ENCODE measurements at regions not wholly inside any gene's neighbourhood (a gene's known extent, or its start where the extent isn't known, plus 50 kb on each side); places are given as distances from the start of the nearest gene placed in this dataset.

DNA sequence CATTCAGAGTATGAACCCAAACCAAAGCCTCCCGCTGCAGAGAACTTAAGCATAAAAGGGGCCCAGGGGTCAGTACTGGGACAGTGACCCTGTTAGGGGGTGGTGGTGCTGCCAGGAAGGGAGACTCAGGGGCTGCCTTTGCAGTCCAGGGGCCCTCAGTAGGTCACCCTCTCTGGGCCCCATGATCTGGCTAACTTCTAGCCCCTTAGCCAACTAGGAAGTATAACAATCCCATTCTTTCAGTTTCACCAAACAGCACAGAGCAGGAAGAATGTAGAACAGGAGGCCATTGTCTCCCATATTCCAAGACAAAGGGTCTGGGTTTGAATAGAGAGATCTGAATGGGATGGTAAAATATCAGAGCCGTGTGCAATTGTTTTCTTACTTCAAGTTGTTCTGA, 378.6 kb upstream of the C16orf82 start:
- no peaks in the 10 kb centered on the region for H3K4me1 Mint-ChIP-seq (ENCODE audit: low read depth in 2 of 2)
- no peak for ATAC-seq (replicated peaks)
- DNase-seq = no peak
- H3K4me3 Mint-ChIP-seq = no peak overlapping the region
- H3K36me3 Mint-ChIP-seq (ENCODE audit: insufficient read depth) = no peaks in the 10 kb centered on the region
- H3K27ac Mint-ChIP-seq = no peak overlapping the region
- H3K27me3 Mint-ChIP-seq = peaks cover 30 to 40% of the 10 kb centered on the region in 2 donors
- H3K9me3 Mint-ChIP-seq = peaks cover 4 to 7% of the 10 kb centered on the region in 2 donors

DNA sequence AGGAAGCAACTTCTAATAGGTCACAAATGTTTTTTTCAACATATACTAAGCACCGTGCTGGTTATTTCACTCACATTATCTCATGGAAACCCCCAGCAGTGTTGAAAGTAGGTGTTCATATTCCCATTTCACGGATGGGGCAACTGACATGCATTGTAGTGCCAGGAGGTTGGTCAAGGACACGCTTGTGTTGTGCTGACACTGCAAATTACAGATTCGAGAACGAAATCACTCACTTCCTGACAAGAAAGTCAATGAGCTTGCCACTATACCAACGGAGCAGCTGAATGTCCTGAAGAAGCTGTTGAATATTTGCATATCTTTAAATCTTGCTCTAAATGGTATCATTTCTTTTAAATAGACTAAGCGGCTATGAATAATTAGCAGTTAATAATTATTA, 378.0 kb upstream of the C16orf82 start:
- no peak overlapping the region for H3K27ac Mint-ChIP-seq
- no peaks in the 10 kb centered on the region for H3K36me3 Mint-ChIP-seq (ENCODE audit: insufficient read depth)
- H3K4me3 Mint-ChIP-seq = no peak overlapping the region
- no peak for ATAC-seq (replicated peaks)
- peaks cover 34 to 40% of the 10 kb centered on the region in 2 donors for H3K27me3 Mint-ChIP-seq
- no peak for DNase-seq
- H3K4me1 Mint-ChIP-seq (ENCODE audit: low read depth in 2 of 2) = no peaks in the 10 kb centered on the region
- H3K9me3 Mint-ChIP-seq = peaks cover 4 to 7% of the 10 kb centered on the region in 2 donors

DNA sequence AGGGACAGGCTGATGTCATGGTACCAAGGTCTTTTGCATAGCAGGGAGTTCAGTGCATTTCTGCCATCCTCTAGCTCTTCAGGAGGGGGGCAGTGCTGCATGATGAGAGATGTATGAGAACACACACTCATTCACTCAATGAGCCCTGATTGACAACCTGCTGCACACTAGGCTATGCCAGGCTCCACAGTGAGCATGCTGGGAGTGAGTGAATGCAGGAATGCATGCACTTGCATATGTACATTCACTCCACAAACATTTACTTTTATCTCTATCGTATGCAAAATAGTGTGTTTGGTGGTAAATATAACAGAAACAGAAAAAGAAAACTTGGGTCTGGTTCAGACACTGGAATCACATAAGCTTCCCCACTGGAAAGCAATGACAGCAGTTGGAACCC, 374.1 kb upstream of the C16orf82 start:
- DNase-seq (no peak), ATAC-seq (replicated peaks) (no peak)
- no peaks in the 10 kb centered on the region for H3K36me3 Mint-ChIP-seq (ENCODE audit: insufficient read depth)
- peaks cover 29 to 42% of the 10 kb centered on the region in 2 donors for H3K27me3 Mint-ChIP-seq
- no peaks in the 10 kb centered on the region for H3K4me1 Mint-ChIP-seq (ENCODE audit: low read depth in 2 of 2)
- H3K9me3 Mint-ChIP-seq = peaks cover 5 to 7% of the 10 kb centered on the region in 2 donors
- no peak overlapping the region for H3K4me3 Mint-ChIP-seq
- H3K27ac Mint-ChIP-seq = no peak overlapping the region

DNA sequence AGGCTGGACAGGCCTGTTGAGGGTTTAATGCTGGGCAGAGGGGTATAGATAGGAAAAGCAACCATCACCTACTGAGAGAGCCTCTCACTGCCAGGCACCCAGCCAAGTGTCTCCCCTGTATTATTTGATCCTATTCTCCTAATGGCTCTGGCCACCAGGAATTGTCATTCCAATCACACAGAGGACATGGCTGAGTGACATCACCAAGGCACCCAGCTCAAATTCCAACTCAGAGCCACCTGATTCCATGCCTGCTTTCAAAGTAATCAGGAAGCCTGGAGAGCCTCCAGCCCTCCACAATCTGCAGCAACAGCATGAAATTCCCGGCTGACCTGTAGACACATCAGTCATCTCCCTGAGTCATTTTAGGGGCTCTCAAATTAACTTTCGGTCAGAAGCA, 368.9 kb upstream of the C16orf82 start:
- H3K4me1 Mint-ChIP-seq (ENCODE audit: low read depth in 2 of 2) = no peaks in the 10 kb centered on the region
- no peak overlapping the region for H3K4me3 Mint-ChIP-seq
- peaks cover 15 to 28% of the 10 kb centered on the region in 2 donors for H3K27me3 Mint-ChIP-seq
- H3K36me3 Mint-ChIP-seq (ENCODE audit: insufficient read depth) = no peaks in the 10 kb centered on the region
- DNase-seq (no peak), ATAC-seq (replicated peaks) (no peak)
- H3K27ac Mint-ChIP-seq = no peak overlapping the region
- peaks cover 0 to 8% of the 10 kb centered on the region in 2 donors for H3K9me3 Mint-ChIP-seq

DNA sequence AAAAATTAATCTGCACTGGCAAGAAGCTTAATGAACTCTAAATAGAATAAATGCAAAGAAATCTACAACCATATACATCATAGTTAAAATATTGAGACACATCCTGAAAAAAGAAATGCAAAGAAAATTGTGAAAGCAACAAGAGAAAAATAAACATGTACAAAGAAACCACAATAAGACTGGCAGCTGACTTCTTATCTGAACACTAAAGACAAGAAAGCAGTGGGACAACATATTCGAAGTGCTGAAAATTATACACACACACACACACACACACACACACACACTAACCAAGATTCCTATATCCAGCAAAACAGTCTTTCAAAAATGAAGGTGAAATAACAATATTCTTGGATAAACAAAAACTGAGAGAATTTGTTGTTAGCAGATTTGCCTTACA, 366.5 kb upstream of the C16orf82 start:
- ATAC-seq (replicated peaks) (no peak), DNase-seq (no peak)
- H3K27me3 Mint-ChIP-seq = peaks cover 10 to 30% of the 10 kb centered on the region in 2 donors
- no peak overlapping the region for H3K27ac Mint-ChIP-seq
- H3K4me3 Mint-ChIP-seq = no peak overlapping the region
- no peaks in the 10 kb centered on the region for H3K36me3 Mint-ChIP-seq (ENCODE audit: insufficient read depth)
- no peaks in the 10 kb centered on the region for H3K4me1 Mint-ChIP-seq (ENCODE audit: low read depth in 2 of 2)
- peaks cover 0 to 6% of the 10 kb centered on the region in 2 donors for H3K9me3 Mint-ChIP-seq

DNA sequence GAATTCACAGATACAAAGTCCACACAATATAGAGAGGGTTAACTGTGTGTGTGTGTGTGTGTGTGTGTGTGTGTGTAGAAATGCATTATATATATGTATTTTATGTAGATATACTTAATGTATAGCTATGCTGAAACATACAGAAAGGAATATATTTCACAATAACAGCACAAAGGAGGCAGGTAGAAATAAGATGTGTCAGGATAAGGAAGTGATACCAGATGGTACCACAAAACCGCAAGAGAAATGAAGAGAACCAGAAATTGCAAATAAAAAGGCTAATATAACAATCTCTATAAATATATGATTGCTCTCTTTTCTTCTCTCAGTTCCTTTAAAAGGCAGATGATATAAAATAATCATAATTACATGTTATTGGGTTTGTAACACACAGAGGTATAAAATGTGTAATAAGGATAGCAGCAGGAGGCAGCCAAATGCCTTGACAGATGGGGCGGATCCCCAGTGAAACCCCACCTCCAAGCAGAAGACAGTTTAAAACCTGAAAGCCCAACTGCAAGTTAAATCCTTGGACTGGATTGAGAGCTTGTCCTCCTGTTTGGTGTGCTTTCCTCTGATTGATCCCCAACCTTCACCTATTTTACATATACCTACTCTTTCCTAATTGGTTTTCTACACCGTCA, 365.4 kb upstream of the C16orf82 start:
- Mint-ChIP-seq H3K27ac (no peak overlapping the region), H3K27me3 (peaks cover 10 to 34% of the 10 kb centered on the region in 2 donors), H3K4me1 (ENCODE audit: low read depth in 2 of 2) (no peaks in the 10 kb centered on the region), H3K4me3 (no peak overlapping the region), H3K9me3 (peaks cover 0 to 6% of the 10 kb centered on the region in 2 donors), H3K36me3 (ENCODE audit: insufficient read depth) (no peaks in the 10 kb centered on the region)
- ATAC-seq (replicated peaks) = no peak
- no peak for DNase-seq

DNA sequence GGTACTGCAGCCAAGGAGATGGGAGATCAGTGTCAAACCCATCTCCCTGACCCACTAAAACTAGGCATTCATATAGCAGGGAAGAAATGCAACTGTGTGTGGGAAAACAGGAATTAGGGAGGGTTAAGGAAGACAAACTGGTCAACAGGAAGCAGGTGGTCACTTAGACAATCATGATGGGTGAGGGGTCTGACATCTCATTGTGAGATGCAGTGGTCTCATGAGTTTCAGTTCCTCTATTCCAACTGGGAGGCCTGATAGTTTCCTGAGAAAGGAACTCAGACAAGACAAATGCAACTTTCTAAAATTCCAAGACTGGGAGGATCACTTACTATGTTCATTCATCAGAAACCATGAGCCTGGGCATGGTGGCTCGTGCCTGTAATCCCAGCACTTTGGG, 361.4 kb upstream of the C16orf82 start:
- H3K27me3 Mint-ChIP-seq = peaks cover 0 to 13% of the 10 kb centered on the region in 2 donors

DNA sequence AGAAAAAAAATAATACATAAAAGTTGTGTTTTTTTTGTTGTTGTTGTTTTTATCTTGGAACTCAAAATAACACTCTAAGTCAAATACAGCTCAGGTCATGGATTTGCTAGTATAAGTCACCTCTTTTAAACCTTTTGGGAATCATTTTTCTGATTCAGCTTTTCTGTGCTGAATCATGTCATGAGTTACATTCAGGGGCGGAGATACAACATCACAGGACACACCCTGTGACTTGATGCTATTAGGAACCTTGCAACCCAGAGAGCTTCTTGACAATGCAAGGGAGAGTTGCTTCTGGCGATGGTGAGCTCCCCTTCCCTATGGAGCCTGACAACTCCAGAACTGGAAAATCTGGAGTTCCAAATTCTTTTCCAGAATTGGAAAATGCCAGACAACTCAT, 358.3 kb upstream of the C16orf82 start:
- H3K27me3 Mint-ChIP-seq = peaks cover 0 to 6% of the 10 kb centered on the region in 2 donors
- DNase-seq (no peak), ATAC-seq (replicated peaks) (no peak)
- H3K9me3 Mint-ChIP-seq = no peaks in the 10 kb centered on the region
- no peak overlapping the region for H3K27ac Mint-ChIP-seq
- no peaks in the 10 kb centered on the region for H3K36me3 Mint-ChIP-seq (ENCODE audit: insufficient read depth)
- no peak overlapping the region for H3K4me3 Mint-ChIP-seq
- no peaks in the 10 kb centered on the region for H3K4me1 Mint-ChIP-seq (ENCODE audit: low read depth in 2 of 2)

More for the DNA sequence above, 361.4 kb upstream of the C16orf82 start:
- H3K27ac Mint-ChIP-seq = no peak overlapping the region
- H3K4me3 Mint-ChIP-seq = no peak overlapping the region
- DNase-seq (no peak), ATAC-seq (replicated peaks) (no peak)
- no peaks in the 10 kb centered on the region for H3K4me1 Mint-ChIP-seq (ENCODE audit: low read depth in 2 of 2)
- no peaks in the 10 kb centered on the region for H3K36me3 Mint-ChIP-seq (ENCODE audit: insufficient read depth)
- H3K9me3 Mint-ChIP-seq = no peaks in the 10 kb centered on the region

DNA sequence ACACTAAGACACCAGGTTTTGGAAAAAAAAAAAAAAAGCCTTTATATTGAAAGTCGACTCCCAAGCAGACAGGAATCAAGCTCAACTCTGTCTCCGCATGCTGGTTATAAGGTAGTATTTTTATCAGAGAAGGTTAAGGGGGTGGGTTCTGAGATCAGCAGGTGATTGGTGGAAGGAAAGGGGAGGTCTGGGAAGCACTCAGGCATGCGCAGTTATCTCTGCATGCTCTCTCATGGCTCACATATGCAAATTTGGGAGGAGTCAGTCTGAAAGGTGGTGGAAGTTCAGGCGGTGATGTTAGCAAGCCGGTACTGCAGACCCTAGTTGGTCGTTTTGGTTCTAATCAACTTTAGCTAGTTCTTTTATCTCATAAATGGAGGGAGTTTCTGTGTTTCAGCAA, 357.6 kb upstream of the C16orf82 start:
- DNase-seq (no peak), ATAC-seq (replicated peaks) (no peak)
- H3K4me3 Mint-ChIP-seq = no peak overlapping the region
- H3K9me3 Mint-ChIP-seq = no peaks in the 10 kb centered on the region
- no peaks in the 10 kb centered on the region for H3K36me3 Mint-ChIP-seq (ENCODE audit: insufficient read depth)
- H3K4me1 Mint-ChIP-seq (ENCODE audit: low read depth in 2 of 2) = no peaks in the 10 kb centered on the region
- peaks cover 0 to 6% of the 10 kb centered on the region in 2 donors for H3K27me3 Mint-ChIP-seq
- H3K27ac Mint-ChIP-seq = no peak overlapping the region

DNA sequence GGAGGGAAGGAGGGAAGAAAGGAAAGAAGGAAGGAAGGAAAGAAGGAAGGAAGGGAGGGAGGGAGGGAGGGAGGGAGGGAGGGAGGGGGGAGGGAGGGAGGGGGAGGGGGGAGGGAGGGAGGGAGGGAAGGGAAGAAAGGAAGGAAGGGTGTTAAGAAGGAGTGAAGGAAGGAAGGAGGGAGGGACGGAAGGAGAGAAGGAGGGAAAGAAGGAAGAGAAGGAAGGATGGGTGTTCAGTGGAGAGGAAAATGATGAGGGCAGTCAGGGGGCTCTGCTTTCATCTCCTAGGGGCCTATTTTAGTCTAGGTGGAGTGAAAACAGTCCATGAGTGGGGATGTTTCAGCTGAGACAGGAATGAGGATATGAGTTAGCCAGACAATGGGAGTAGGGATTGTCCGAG, 357.0 kb upstream of the C16orf82 start:
- ATAC-seq (replicated peaks) (no peak), DNase-seq (no peak)
- no peak overlapping the region for H3K27ac Mint-ChIP-seq
- no peak overlapping the region for H3K4me3 Mint-ChIP-seq
- no peaks in the 10 kb centered on the region for H3K9me3 Mint-ChIP-seq
- no peaks in the 10 kb centered on the region for H3K36me3 Mint-ChIP-seq (ENCODE audit: insufficient read depth)
- H3K27me3 Mint-ChIP-seq = peaks cover 0 to 6% of the 10 kb centered on the region in 2 donors
- no peaks in the 10 kb centered on the region for H3K4me1 Mint-ChIP-seq (ENCODE audit: low read depth in 2 of 2)

DNA sequence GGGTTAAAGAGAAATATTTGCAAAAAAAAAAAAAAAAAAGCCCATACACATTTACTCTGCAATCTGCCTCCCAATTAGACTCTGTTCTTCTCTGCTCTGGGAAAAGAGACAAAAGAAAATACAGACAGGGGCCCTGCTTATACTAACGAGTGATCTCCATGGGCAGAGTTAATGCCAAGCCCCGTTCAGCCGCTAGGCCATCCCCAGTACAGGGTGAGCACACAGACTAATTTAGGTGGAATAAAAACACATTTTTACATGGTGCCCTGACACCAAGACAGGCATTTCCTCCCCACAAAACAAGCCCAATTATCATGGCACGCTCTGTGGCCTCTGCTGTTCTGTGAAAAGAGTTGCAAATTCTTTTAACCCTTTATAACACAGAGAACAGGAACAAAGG, 356.3 kb upstream of the C16orf82 start:
- Mint-ChIP-seq H3K4me3 (no peak overlapping the region), H3K9me3 (no peaks in the 10 kb centered on the region), H3K4me1 (ENCODE audit: low read depth in 2 of 2) (no peaks in the 10 kb centered on the region), H3K27me3 (peaks cover 0 to 1% of the 10 kb centered on the region in 2 donors), H3K36me3 (ENCODE audit: insufficient read depth) (no peaks in the 10 kb centered on the region), H3K27ac (no peak overlapping the region)
- ATAC-seq (replicated peaks) (no peak), DNase-seq (no peak)

DNA sequence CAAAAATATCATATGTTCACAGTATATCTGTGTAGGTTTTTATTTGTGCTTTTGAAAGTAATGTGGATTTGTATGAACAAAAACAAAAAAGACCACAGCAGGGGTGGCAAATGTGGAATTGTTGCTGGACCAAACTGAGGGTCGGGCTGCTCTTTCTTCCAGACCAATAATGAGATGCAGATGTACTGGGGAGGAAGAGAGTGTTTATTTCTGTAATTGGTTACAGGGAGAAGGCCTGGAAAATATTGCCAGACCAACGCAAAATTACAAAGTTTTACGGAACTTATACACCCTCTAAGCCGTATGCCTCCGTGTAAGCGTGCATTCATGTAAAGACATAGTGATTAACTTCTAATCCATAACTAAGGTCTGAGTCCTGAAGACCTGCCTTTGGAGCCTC, 353.9 kb upstream of the C16orf82 start:
- no peak overlapping the region for H3K4me3 Mint-ChIP-seq
- H3K27ac Mint-ChIP-seq = no peak overlapping the region
- H3K27me3 Mint-ChIP-seq = no peaks in the 10 kb centered on the region
- ATAC-seq (replicated peaks) = no peak
- DNase-seq = no peak
- H3K9me3 Mint-ChIP-seq = no peaks in the 10 kb centered on the region
- H3K4me1 Mint-ChIP-seq (ENCODE audit: low read depth in 2 of 2) = no peaks in the 10 kb centered on the region
- H3K36me3 Mint-ChIP-seq (ENCODE audit: insufficient read depth) = no peaks in the 10 kb centered on the region

DNA sequence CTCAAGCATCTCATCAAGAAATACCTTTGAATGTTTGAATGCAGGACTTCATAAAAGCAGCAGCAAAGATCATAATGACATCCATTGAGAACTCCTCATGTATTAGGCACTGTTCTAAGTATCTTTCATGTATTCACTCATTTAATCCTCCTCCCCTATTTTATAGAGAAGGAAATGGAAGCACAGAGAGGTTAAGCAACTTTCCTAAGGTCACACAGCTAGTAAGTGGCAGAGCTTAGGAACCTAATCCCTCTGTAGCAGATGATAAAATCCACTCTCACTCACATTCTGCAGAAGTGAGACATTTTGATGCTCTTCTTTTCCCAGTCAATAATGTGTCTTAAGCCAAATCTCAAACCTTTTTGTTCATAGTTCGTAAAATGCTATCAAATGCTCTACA, 350.8 kb upstream of the C16orf82 start:
- Mint-ChIP-seq H3K4me3 (no peak overlapping the region), H3K4me1 (ENCODE audit: low read depth in 2 of 2) (no peaks in the 10 kb centered on the region), H3K27me3 (peaks cover 0 to 5% of the 10 kb centered on the region in 2 donors), H3K36me3 (ENCODE audit: insufficient read depth) (no peaks in the 10 kb centered on the region), H3K9me3 (no peaks in the 10 kb centered on the region), H3K27ac (no peak overlapping the region)
- ATAC-seq (replicated peaks) (no peak), DNase-seq (no peak)

DNA sequence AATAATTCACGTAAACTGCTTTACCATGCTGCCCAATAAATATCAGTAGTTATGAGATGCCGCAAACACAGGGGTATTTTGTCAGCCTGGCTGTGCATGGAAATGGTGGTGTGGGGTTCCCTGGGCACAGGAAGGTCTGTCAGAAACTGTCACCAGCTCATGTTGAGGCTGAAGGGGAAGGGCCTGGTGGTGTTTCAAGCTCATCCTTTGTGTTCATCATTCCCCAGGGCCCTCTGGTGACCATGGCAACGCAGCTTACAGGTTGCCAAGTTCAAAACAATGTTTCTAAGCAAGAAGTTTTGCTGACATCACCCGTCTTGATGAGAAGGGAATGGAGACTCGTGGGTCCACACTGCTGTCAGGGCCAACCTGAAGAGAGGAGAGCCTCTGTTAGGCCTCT, 348.9 kb upstream of the C16orf82 start:
- DNase-seq = no peak
- Mint-ChIP-seq H3K27me3 (peaks cover 2 to 5% of the 10 kb centered on the region in 2 donors), H3K4me1 (ENCODE audit: low read depth in 2 of 2) (no peaks in the 10 kb centered on the region), H3K9me3 (no peaks in the 10 kb centered on the region), H3K4me3 (no peak overlapping the region), H3K36me3 (ENCODE audit: insufficient read depth) (no peaks in the 10 kb centered on the region), H3K27ac (no peak overlapping the region)
- no peak for ATAC-seq (replicated peaks)

DNA sequence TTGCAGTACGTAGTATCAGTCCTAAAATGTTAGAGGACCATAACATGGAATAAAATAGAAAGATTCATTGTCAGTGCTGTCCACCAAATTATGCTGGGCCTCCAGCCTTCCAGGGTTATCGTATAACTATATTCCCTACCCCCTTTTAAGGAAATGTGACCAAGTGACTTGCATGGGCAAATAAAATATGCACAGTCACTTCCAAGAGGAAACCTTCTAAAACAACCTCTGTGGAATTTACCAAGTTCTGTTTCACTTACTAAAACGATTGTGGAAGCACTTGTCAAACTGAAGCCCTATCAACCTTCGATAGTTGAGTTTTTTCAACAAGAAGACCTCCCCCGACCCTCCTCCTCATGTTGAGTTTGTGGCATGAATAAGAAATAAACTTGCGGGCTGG, 345.4 kb upstream of the C16orf82 start:
- Mint-ChIP-seq H3K27ac (no peak overlapping the region), H3K36me3 (ENCODE audit: insufficient read depth) (no peaks in the 10 kb centered on the region), H3K4me3 (no peak overlapping the region), H3K4me1 (ENCODE audit: low read depth in 2 of 2) (no peaks in the 10 kb centered on the region), H3K27me3 (peaks cover 6 to 20% of the 10 kb centered on the region in 2 donors), H3K9me3 (no peaks in the 10 kb centered on the region)
- no peak for DNase-seq
- ATAC-seq (replicated peaks) = no peak

All from effector memory CD8-positive, alpha-beta T cell (primary cell).